ENCODE measurements at regions not wholly inside any gene's neighbourhood (a gene's known extent, or its start where the extent isn't known, plus 50 kb on each side); places are given as distances from the start of the nearest gene placed in this dataset.
"Not testable (repeated sequence)": the region's sequence is repeated elsewhere in the genome, so short reads cannot be mapped to it uniquely, and the experiment has no call there.

DNA sequence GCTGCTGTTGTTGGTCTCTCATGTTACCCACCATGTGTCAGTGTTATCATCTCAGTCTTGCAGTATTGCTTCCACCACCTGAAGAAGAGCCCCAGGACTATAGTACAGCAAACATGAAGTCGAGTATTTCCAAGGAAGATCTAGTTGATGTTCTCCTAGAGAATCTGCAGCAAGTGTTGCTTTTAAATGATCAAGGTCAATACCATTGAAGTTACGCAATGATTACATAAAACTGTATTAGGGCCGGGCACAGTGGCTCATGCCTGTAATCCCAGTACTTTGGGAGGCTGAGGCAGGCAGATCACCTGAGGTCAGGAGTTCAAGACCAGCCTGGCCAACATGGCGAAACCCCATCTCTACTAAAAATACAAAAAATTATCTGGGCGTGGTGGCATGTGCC, 173.9 kb downstream of the TJP1 start:
- DNase-seq, result not testable (repeated sequence)

DNA sequence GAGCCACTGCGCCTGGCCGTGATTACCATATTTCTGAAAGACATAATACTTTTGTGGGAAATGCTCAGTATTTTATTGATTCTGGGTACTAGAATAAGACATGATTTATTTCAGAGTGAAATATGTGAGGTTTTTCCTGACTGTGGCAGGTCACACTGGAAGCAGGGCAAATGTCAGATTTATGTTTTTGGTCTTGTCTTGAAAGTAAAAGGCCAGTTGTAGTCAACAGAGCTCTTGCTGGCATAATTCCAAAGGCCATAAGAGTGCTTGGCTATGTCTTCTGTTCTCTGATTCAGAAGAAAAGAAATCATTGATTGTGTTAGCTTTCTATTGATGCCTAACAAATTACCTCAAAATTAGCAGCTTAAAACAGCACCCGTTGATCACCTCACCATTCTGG, 176.4 kb downstream of the TJP1 start:
- no peak for DNase-seq

DNA sequence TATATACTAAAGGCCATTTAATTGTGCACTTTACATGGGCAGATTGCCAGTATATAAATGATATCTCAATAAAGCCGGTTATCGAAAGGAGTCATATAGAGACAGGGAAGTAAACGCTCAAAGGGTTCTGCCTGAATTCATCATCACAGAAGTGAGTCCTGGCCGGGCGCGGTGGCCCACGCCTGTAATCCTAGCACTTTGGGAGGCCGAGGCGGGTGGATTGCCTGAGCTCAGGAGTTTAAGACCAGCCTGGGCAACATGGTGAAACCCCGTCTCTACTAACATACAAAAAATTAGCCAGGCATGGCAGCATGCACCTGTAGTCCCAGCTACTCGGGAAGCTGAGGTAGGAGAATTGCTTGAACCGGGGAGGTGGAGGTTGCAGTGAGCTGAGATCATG, 177.9 kb downstream of the TJP1 start:
- not testable (repeated sequence) for DNase-seq

DNA sequence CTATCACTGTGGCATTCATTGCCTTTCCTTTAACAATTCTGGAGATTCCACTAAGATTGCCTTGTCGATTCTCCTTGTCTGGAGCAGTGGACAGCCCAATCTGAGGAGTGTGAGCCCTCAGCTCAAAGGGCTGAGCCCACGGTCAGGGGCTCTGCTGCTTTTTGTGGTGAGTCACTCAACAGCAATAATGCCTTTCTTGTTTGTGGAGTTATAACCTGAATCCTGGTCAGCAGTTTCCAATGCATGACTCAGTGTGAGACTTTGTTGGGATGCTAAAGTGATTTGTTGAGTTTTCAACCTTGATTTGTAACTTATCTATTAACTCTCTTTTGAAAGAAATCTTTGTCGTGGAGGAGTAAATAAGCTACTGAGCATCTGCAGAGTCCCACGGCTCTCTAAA, 183.5 kb downstream of the TJP1 start:
- DNase-seq, result no peak

DNA sequence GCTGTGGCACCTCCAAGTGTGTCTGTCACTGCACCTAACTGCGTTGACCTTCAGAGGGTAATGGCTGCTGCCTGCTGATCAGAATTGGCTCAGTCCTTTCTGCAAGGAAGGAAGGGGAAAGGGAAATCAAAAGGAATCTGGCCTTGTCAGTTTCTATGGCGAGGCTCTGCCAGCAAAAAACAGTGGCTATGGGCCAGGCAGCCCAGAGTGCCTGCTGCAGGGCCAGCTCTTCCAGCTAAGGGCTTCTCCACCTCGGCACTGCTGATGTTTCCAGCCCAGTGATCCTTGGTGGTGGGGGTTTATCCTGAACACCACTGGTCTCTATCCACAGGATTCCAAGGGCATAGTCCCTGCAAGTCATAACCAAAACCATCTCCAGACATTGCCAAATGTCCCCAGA, 184.3 kb downstream of the TJP1 start:
- no peak for DNase-seq

DNA sequence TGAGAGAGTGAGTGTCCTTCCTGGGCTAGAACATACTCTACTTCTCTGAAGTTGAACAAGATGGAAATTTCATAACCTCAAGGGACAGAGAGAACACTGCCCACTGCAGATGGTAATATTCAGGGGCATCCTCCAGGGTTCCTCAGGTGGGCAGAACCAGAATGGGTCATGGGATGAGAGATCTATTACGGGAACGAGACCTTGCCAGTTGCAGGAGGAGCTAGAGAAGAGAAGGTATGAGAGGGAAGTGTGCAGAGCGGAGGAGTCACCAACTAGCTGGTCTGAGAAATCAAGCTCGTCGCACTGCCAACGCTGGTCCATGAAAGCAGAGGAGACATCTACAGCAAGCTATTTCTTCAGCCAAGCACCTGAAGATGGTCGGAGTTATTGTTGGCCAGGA, 184.7 kb downstream of the TJP1 start:
- no peak for DNase-seq

DNA sequence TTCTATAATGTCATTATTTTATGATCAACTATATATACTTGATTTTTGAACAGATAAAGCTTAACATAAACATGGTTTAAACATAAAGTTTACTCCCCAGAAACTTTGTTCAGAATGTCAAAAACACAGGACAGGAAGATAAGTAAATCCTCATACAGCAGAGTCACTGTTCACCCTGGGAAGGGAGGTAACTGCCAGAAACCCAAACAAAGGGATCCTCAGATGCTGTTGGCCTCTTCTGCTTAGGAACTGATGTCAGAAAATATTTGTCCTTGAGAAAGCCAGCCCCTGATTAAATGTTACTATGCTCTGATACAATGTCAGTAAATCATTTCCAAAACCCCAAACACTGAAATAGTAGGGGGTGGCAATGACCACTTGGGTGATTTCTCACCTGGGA, 185.3 kb downstream of the TJP1 start:
- DNase-seq, result no peak

DNA sequence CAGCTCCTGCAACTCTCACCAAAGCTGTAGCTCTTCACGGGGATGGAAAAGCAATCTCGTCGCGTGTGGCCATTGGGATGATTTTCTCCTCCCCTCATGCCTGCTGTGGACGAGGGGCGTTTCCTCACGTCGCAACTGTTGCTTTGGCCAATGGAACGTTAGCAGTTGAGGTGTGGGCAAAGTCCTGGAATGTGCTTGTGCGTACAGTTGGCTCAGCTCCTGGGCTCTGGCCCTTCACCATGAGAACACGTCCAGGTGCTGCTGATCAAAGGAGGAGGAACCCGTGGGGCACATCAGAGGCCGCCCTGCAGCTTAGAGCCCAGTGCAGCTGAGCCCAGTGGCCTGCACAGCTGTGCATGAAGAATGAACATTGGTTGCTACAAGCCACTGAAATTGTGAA, 186.1 kb downstream of the TJP1 start:
- no peak for DNase-seq

DNA sequence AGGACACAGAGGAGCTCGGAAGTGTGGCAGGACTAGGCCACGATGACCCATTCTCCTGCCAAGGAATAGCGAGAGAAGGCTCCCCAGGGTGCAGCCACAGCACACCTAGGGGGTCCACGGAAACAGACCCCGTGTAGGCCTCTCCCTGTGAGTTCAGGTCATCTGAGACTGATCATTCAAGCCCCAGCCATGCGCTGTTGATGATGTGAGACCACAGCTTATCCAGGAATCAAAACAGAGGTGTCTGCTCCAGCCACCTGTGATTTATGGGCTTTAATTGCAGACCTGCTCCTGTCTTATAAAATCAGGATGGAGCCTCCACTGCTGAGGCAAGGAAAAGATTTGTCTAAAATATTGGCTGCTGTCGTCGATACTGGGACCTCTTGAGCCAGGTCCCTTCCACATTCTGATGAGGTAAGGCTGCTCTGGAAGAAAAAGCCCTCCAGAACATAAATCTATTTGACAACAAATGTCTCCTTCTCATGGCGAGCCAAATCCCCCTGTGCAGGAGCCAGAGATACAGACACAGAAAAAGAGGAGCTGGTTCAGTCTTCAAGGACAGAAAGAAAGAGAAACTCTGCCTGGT, 186.7 kb downstream of the TJP1 start:
- no peak for DNase-seq

DNA sequence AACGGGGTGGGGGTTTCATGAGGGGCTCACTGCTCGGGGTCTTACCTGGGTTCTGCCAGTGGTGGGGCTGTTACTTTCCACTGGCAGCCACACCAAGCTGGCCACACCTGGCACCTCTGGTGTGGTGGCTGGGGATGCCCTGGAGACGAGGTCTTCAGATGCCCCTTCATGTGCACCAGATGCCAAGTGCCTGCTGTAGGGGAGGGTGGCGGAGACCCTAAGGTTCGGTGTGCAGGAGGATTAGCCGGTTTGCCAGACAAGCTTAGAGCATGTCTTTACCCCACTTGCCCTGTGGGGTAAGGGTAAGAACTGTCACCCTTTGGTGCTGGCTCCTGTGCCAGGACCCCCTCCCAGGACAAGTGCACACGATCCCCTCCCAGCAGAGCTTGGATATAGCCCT, 188.3 kb downstream of the TJP1 start:
- no peak for DNase-seq

DNA sequence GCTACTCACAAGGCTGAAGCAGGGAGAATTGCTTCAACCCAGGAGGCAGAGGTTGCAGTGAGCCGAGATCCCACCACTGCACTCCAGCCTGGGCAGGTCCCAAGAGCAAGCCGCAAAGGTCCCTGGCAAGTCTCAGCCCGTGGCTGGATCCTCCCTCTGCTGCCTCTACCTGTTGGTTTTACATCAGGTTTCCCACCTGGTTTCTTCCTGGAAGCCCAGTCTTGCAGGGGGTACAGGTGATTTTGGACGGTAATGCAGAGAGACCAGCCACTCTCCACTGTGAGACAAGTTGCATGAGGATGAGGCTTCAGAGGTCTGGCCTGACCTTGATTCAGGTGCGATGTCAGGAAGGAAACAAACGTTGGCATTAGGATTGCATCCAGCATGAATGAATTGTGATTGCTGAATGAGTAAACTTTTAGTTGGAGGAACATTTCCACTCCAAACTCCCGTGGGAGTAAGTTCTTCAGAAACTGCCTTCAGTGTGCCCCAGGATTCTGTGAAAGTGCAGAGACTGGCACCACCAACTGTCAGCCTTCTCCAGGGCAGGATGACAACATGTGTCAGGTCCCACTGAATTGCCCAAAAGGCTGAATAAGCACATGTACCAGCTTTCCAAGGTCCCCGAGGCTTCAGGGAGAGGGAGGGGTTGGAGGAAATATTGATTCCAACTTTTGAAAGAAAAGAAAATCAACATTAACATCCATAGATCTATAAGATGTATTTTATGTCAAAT, 189.4 kb downstream of the TJP1 start:
- no peak for DNase-seq

DNA sequence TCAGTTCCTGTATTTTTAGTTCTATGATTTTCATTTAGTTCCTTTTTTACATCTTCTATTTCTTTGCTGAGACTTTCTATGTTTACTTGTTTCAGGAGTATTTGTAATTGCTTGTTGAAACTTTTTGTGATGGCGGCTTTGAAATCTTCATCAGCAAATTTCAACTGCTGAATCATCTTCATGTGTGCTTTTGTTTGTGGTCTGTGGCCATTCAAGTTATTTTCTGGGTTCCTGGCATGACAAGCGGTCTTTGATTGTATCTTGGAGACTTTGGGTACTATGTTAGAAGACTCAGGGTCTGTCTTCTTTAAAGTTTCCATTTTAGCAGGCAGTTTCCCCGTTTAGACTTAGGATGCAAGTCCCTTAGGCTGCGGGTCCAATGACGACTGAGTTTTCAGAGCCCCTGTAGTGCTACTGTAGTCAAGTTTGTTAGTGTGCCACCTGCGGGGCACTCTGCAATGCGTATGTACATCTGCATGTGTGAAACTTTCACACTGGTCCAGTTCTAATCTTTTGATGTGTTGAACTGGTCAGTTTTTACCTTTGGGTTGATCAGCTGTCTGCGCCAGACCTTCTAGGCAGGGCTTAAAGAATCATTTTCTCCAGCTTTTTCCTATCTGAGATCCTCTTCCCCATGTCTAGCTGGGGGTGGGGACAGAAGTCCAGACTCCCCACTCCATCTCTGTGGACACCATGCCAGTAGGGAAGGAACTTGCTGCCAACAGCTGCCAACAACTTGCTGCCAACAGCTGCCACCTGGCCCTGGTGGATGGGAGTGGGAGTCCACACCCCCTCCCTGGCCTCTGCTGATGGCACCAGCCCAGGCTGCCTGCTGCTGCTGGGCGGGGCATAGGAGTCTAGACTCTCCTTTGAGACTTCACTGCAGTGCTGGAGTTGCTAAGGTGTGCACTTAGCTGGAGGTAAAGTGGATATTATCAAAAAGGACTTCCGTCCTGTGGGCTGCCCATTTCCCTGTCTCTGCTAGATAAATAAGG, 190.9 kb downstream of the TJP1 start:
- no peak for DNase-seq

DNA sequence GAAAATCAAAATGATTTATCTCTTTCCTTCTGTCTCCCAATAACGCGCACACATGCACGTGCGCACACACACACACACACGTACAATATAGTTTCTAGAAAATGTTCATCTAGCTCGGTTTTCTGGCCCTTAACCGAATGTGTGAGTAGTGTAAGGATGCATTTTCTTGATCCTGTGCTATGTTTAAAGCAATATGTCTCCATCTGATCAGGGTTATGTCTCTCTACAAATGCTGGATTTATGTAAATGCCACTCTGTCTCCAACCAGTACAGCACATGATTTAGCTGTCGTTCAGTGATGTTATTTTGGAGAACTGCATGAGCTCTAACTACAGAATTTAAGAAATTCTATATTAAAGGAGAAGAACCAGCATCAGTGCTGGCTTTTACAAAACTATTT, 198.0 kb downstream of the TJP1 start:
- DNase-seq, result no peak

DNA sequence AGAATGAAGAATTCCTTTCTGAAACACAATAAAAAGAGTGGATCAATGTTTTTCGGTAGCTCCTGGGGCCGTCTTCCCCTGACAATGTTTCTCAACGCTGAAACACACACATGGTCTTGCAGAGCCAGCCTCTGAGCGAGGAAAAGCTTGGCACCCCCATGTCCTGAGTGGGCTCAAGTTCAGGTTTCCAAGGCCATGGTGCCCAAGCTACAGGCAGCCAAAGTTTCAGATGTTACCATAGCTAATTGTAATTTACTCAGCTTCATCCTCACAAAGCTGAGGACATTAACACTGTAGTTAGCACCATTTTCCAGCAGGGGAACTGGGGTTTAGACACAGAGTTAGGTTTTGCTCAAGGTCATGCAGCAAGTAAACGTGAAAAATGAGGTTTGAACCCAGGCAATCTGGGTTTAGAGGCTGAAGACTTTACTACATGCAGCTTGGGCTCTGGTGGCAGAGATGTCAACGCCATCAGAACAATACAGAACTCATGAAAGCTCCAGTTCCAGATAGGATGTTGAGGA, 199.1 kb downstream of the TJP1 start:
- no peak for DNase-seq

DNA sequence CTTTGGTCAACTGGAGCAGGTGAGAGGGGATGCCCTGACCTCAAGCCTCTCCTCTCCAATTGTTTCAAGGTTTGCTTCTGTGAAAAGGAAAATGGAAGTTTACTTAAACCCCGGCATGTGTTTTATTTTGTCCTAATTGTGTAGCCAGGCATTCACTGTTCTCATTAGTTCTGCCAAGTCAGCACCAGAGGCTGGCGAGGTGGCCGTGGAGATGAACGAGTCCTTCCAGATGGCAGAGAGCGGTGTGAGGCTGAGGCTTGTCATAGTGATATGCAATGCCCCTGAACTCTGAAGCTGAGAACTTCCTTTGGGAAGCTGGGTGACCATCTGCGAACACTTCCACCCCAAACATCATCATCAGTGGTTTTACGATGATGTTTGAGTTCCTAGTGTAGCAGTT, 199.6 kb downstream of the TJP1 start:
- DNase-seq, result no peak

DNA sequence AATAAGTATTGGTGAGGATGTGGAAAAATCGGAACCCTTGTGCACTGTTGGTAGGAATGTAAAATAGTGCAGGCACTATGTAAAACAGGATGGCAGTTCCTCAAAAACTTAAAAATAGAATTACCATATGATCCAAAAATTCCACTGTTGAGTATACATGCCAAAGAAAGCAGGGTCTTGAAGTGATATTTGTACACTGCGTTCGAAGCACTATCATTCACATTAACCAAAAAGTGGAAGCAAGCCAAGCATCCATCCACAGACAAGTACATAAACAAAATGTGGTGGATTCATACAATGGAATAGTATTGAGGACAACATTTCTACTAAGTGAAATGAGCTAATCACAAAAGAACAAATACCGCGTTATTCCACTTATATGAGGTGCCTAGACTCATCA, 200.7 kb downstream of the TJP1 start:
- no peak for DNase-seq

DNA sequence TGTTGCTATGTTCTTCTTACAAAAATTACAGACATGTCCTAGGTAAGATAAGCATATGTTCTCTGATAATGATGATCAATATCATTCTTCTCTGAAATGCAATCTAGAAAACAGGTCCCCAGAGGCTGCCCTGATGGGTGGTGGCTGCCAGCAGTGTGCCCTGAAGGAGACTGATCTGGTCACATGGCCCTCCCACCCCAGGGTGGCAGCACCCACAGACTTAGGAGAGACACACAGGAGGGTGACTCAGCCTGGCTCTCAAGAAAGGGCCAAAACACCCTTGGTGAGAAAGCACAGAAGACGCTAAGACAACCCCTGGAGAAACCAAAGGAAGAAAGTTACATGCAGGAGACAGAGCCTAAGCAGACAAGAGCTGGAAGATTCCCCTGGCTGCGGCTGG, 203.7 kb downstream of the TJP1 start:
- no peak for DNase-seq

DNA sequence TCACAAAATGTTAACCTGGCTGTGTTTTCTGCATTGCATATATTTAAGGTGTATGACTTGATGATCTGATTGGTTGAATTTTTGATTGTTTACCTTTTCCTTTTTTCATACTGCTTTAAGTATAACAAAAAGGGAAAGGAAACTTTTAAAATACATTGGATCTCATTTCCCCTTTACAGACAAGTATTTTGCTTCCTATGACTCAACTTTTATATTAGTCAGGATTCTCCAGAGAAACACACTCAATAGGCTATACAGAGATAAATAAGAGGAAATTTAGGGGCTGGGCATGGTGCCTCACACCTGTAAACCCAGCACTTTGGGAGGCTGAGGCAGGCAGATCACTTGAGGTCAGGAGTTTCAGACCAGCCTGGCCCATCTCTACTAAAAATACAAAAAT, 205.8 kb downstream of the TJP1 start:
- no peak for DNase-seq

DNA sequence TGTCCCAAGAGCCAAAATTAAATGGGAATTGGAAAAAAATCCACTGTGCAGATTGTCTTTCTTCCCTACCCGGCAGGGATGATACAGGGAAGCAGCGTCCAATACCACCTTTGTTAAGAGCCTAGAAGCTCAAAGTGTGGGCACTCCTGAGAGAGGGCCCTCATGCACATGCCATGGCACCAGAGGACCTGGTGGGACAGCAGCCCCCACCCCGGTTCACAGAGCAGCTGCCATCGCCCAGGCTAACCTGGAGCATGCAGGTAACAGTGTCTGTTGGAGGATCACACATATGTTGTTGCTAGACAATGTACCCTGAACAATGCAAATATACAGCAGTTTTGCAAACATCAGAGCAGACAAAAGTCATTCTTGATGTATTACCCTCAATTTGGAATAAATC, 206.5 kb downstream of the TJP1 start:
- no peak for DNase-seq

DNA sequence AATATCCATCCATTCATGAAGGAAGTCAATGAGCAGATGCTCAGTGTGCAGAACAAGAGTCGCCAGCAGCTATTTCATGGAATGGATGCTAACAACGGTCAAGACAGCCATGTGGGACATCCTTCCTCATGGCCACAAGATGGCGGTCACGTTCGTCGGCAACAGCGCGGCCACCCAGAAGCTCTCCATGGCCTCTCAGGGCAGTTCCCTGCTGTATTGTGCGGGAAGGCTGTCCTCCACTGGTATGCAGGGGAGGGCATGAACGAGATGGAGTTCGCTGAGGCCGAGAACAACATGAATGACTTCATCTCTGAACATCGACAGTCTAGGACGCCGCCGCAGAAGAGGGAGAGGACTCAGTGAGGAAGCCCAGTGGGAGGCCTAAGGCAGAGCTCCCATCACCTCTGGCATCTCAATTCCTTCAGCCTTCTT, 208.3 kb downstream of the TJP1 start:
- DNase-seq, result no peak

DNA sequence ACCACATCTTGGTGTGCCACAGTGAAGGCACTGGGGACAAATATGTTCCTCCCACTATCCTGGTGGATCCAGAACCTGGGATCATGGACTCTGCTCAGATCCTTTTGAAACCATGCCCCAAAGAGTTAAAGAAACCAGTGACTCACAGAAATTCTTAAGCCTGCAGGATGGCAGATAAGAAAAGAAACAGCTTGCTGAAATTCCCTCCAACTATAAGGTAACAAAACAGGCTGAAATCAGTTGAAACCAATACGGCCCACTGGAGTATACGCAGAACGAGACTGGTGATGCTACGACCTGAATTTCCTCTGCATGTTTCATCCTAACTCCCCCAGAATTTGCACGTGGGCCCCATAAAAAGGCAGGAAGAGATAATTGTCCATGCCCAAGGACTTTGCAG, 209.6 kb downstream of the TJP1 start:
- DNase-seq, result no peak

DNA sequence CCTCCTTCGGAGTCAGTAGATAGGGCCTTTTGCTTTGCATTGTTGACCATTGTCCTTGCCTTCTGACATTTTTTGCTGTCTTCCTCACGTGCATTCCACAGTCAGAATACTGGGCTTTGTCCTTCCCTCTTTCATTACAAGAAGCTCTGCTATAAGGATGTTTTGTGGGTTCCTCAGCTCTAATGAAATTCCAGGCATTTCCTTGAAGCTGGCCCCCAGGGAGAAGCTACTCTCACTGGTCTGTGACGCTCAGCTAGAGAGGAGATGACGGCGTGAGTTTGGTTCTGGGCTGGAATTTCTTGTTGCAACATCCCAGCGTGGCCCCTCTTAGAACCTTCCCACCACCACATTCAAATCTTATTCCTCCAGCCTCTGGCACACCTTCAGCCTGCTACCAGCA, 210.2 kb downstream of the TJP1 start:
- no peak for DNase-seq

DNA sequence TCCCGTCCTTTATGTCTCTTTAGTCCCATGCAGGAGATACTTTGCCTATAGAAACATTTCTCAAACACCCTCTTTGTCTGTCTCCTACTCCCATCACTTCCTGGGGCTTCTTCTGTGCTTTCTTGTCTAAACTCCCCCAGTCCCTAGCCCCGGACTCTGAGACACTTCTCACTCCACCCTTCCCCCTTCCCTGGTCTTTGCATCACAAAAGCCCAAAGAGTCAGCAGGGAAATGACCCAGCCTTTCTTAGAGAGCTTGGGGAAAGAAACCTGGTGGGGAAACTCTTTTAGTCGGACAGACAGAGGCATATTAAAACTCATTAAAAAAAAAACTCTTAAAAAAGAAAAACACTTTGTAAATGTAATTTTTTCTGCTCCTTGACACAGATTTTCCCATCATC, 211.2 kb downstream of the TJP1 start:
- no peak for DNase-seq

DNA sequence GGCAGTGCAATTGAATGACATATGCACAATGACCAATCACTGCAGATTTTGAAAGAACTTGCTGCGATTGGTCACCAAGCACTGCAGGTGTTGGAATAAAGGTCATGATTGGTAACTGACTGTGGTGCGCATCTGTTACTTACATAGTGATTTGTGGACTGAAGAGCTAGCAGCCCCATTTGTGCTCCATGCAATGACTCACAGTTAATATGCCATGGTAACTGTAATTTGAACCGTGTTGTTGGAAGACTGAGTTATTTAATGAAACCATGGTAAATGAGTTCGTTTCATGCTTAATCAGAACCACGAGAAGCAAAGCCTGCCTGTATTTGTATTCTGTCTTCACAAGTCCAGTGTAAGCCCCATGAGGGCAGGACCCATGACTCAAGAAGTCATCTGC, 220.5 kb downstream of the TJP1 start:
- DNase-seq, result no peak
